CD8-positive, alpha-beta memory T cell (primary cell): ENCODE measurements at regions not wholly inside any gene's neighbourhood (a gene's known extent, or its start where the extent isn't known, plus 50 kb on each side); places are given as distances from the start of the nearest gene placed in this dataset.
A peak's percentile ranks its signal among the peaks of the same experiment; 100 is the strongest.

Experiments
- CTCF ChIA-PET: fragments of 350-600 bp; sonication (Branson Sonifier 250); formaldehyde crosslinking; loops from one replicate; lab custom pipeline; 2021; ENCODE audit warnings: antibody characterized with exemption; lab: Charles Lee
- POLR2A ChIA-PET: fragments of 350-600 bp; sonication (Branson Sonifier 250); formaldehyde crosslinking; loops from one replicate; lab custom pipeline; 2021; ENCODE audit warnings: antibody characterized with exemption; lab: Charles Lee
- DNase-seq, 5 donors: peaks; one replicate each; pipeline versions ENCODE4 v3.0.0 to v3.0.0-alpha.2; 2020 to 2022; ENCODE audit warnings: mixed read lengths in 1 of 5
- H3K27ac ChIP-seq: one replicate; pipeline ENCODE4 v1.7.0; 2013; ENCODE audit warnings: low read depth, mild to moderate bottlenecking, low read length, moderate library complexity
- H3K27me3 ChIP-seq: 2 replicates; pipeline ENCODE4 v1.7.0; 2013; ENCODE audit warnings: low read length, mild to moderate bottlenecking; ENCODE audit not compliant: insufficient read depth, poor library complexity, severe bottlenecking
- H3K36me3 ChIP-seq: 2 replicates; pipeline ENCODE4 v1.7.0; 2013; ENCODE audit warnings: mild to moderate bottlenecking, low read length, moderate library complexity; ENCODE audit not compliant: insufficient read depth
- H3K4me1 ChIP-seq: 2 replicates; pipeline ENCODE4 v1.7.0; 2013; ENCODE audit warnings: mild to moderate bottlenecking, low read length, moderate library complexity; ENCODE audit not compliant: insufficient read depth
- H3K4me3 ChIP-seq: 2 replicates; pipeline ENCODE4 v1.7.0; 2013; ENCODE audit warnings: mild to moderate bottlenecking, low read length
- H3K9me3 ChIP-seq: 2 replicates; pipeline ENCODE4 v1.7.0; 2013; ENCODE audit warnings: mild to moderate bottlenecking, low read length
- H3K27ac Mint-ChIP-seq, 8 donors: one replicate each; pipeline ENCODE4 v1.8.0; 2020 to 2021; ENCODE audit warnings: mixed read lengths in 8 of 8, mild to moderate bottlenecking in 6 of 8, inconsistent platforms in 3 of 8, moderate library complexity in 3 of 8
- H3K27me3 Mint-ChIP-seq, 2 donors: one replicate each; pipeline ENCODE4 v1.8.0; 2020 to 2021; ENCODE audit warnings: mixed read lengths in 2 of 2, mild to moderate bottlenecking in 1 of 2, moderate library complexity in 1 of 2
- H3K36me3 Mint-ChIP-seq, 3 donors: one replicate each; pipeline ENCODE4 v1.8.0; 2020 to 2021; ENCODE audit warnings: mixed read lengths in 3 of 3, inconsistent platforms in 1 of 3, mild to moderate bottlenecking in 1 of 3
- H3K4me1 Mint-ChIP-seq, 3 donors: one replicate each; pipeline ENCODE4 v1.8.0; 2020 to 2021; ENCODE audit warnings: mixed read lengths in 3 of 3, inconsistent platforms in 1 of 3, mild to moderate bottlenecking in 1 of 3
- H3K4me3 Mint-ChIP-seq, 7 donors: one replicate each; pipeline ENCODE4 v1.8.0; 2020 to 2021; ENCODE audit warnings: mixed read lengths in 7 of 7, mild to moderate bottlenecking in 6 of 7, moderate library complexity in 4 of 7, inconsistent platforms in 2 of 7
- H3K9me3 Mint-ChIP-seq, 5 donors: one replicate each; pipeline ENCODE4 v1.8.0; 2020 to 2022; ENCODE audit warnings: mixed read lengths in 5 of 5, mild to moderate bottlenecking in 3 of 5, moderate library complexity in 2 of 5, inconsistent platforms in 1 of 5

DNA sequence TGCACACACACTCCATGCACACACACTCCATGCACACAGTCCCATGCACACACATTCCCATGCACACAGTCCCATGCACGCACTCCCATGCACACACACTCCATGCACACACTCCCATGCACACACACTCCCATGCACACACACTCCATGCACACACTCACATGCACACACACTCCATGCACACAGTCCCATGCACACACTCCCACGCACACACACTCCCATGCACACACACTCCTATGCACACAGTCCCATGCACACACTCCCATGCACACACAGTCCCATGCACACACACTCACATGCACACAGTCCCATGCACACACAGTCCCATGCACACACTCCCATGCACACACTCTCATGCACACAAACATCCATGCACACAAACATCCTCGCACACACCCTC is 168.4 kb downstream of the TTLL2 start:
- no peaks in the 10 kb centered on the region for H3K36me3 ChIP-seq
- no peak overlapping the region for H3K27ac ChIP-seq
- no peak overlapping the region for H3K4me3 Mint-ChIP-seq
- no peak overlapping the region for H3K27ac Mint-ChIP-seq
- peaks cover 0 to 3% (median 0%) of the 10 kb centered on the region in 5 donors for H3K9me3 Mint-ChIP-seq
- H3K9me3 ChIP-seq: no peaks in the 10 kb centered on the region
- H3K4me3 ChIP-seq: no peak overlapping the region
- H3K4me1 ChIP-seq: no peaks in the 10 kb centered on the region
- H3K27me3 ChIP-seq: no peaks in the 10 kb centered on the region
- no peaks in the 10 kb centered on the region for H3K4me1 Mint-ChIP-seq
- no peaks in the 10 kb centered on the region for H3K36me3 Mint-ChIP-seq
- DNase-seq: no peak
- peaks cover 11 to 13% of the 10 kb centered on the region in 2 donors for H3K27me3 Mint-ChIP-seq
- ChIA-PET POLR2A (no interaction called here), CTCF (no interaction called here)

DNA sequence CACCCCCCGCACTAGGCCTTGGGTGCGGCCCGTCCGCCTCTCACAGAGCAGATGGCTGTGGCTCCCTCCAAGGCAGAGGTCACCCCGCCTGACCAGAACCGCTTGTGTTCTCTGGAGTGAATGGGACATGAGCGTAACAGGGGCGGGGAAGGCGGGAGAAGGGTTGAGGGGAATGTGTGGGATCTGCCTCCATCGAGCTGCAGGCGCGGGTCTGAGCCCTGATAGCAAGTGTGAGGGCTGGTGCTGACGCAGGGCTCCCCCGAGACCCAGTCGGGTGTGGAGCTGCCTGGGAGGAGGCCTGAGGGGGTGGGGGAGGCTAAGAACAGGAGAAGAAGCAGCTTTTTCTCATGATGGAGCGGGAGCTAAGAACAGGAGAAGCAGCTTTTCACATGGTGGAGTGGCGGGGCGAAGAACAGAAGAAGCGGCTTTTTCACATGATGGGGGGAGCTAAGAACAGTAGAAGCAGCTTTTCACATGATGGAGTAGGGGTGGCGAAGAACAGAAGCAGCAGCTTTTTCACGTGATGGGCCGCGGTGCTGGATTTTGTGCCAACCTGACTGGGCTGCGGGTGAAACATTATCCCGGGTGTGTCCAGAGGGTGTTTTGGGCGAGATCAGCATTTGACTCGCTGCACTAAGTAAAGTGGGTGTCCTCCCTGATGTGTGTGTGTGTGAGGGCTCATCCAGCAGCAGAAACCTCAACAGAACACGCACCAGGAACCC is 169.3 kb downstream of the TTLL2 start:
- Histone ChIP-seq H3K4me1 (no peaks in the 10 kb centered on the region), H3K27ac (no peak overlapping the region), H3K4me3 (no peak overlapping the region), H3K9me3 (no peaks in the 10 kb centered on the region), H3K27me3 (no peaks in the 10 kb centered on the region), H3K36me3 (no peaks in the 10 kb centered on the region)
- no peak for DNase-seq
- Mint-ChIP-seq H3K9me3 (peaks cover 0 to 3% (median 0%) of the 10 kb centered on the region in 5 donors), H3K36me3 (no peaks in the 10 kb centered on the region), H3K27ac (no peak overlapping the region), H3K4me3 (no peak overlapping the region), H3K4me1 (no peaks in the 10 kb centered on the region), H3K27me3 (peaks cover 12 to 13% of the 10 kb centered on the region in 2 donors)
- ChIA-PET POLR2A (no interaction called here), CTCF (no interaction called here)

DNA sequence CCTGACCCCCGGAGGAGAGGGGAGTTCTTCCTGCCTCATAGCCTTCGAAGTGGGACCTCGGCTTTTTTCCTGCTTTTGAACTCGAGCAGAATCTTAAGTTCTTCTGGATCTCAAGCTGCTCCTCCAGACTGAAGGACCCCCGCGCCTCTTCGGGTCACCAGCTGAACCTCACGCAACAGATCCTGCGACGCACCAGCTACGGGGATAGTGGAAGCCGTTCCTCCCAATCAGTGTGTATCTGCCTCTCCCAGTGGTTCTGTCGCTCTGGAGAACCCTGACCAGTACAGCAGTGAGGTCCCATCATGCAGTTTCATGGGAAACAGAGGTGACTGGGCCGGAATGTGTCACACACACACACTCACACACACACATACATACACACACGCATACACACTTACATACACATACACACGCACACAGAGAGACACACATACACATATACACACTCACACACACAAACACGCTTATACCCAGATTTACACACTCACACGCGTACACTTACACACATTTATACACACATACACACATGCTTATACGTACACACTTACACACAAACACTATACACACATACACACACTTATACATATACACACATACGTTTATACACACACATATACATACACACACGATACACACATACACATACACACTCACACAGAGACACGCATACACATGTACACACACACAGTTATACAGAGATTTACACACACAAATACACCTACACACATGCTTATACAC is 170.0 kb downstream of the TTLL2 start:
- Histone ChIP-seq H3K27me3 (no peaks in the 10 kb centered on the region), H3K4me1 (no peaks in the 10 kb centered on the region), H3K4me3 (no peak overlapping the region), H3K27ac (no peak overlapping the region), H3K36me3 (no peaks in the 10 kb centered on the region), H3K9me3 (no peaks in the 10 kb centered on the region)
- ChIA-PET POLR2A (no interaction called here), CTCF (no interaction called here)
- Mint-ChIP-seq H3K27ac (peak overlapping the region in 1 of 8 donors; percentile 2), H3K27me3 (peaks cover 12 to 13% of the 10 kb centered on the region in 2 donors), H3K4me3 (no peak overlapping the region), H3K36me3 (no peaks in the 10 kb centered on the region), H3K9me3 (peaks cover 0 to 3% (median 0%) of the 10 kb centered on the region in 5 donors), H3K4me1 (no peaks in the 10 kb centered on the region)
- no peak for DNase-seq

DNA sequence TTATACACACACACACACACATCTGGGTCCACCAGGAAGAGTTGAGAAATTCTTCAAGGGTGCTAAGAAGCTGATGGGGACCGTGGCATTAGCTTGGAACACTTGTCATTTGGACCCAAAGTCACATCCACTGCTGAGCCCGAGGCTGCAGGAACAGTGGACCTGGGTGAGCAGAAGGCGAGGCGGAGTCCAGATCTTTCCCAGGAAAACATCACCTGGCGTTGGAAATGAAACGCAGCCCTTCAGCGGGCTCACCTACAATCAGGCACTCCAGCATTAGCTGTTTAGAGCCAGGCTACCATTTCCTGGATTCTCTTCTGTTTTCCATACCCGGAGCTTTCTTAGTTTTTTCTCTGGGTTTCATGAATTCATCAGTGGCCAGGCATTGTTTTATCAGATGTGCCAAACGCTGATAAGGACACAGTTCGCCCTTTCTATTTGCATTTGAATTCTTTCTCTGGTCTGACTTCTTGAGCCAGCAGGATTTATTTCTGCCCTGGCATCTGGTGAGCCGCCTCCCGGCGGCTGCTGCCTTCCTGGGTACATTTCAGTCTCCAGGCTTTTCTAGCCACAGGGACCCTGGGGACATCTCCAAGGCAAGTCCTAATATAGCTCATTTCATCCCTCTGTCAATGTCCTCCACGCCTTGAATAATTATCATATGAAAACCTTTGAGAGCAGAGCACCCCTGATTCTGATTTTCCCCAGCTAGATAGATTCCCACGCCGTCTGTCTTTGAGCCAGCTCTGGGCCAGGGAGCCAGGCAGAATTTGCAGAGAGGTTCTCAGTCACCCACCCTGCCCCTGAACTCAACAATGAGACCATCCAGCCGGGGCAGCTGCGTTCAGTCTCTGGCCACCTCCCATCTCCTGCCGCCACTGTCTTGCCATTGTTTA is 170.9 kb downstream of the TTLL2 start:
- DNase-seq: no peak
- Mint-ChIP-seq H3K4me3 (no peak overlapping the region), H3K27ac (no peak overlapping the region), H3K36me3 (no peaks in the 10 kb centered on the region), H3K9me3 (peaks cover 0 to 3% (median 0%) of the 10 kb centered on the region in 5 donors), H3K4me1 (no peaks in the 10 kb centered on the region), H3K27me3 (peaks cover 12 to 13% of the 10 kb centered on the region in 2 donors)
- Histone ChIP-seq H3K36me3 (no peaks in the 10 kb centered on the region), H3K27ac (no peak overlapping the region), H3K4me3 (no peak overlapping the region), H3K4me1 (no peaks in the 10 kb centered on the region), H3K27me3 (no peaks in the 10 kb centered on the region), H3K9me3 (no peaks in the 10 kb centered on the region)
- ChIA-PET POLR2A (no interaction called here), CTCF (no interaction called here)

DNA sequence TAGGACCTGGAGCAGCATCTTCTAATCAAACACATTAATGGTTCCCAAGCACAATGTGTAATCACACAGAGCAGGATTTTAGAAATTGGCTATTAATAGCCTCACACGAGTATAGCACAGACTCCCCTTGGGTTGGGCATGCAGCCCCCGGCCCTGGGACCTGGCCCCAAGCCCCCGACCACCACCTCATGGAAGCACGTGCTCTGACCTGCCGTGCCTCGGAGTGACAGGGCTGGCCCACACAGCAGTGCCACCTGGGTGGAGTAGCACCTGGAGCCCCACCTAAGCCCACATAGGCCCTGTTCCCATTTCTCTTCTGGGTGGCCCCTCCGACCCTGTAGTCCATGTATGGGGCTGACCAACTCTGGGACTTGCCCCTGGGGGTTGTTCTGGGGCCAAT is 171.8 kb downstream of the TTLL2 start:
- Mint-ChIP-seq H3K9me3 (peaks cover 0 to 3% (median 0%) of the 10 kb centered on the region in 5 donors), H3K4me3 (no peak overlapping the region), H3K27me3 (peaks cover 8 to 12% of the 10 kb centered on the region in 2 donors), H3K36me3 (no peaks in the 10 kb centered on the region), H3K27ac (no peak overlapping the region), H3K4me1 (no peaks in the 10 kb centered on the region)
- ChIA-PET CTCF (no interaction called here), POLR2A (no interaction called here)
- no peaks in the 10 kb centered on the region for H3K4me1 ChIP-seq
- DNase-seq: no peak
- no peaks in the 10 kb centered on the region for H3K9me3 ChIP-seq
- no peak overlapping the region for H3K4me3 ChIP-seq
- H3K27ac ChIP-seq: no peak overlapping the region
- H3K27me3 ChIP-seq: no peaks in the 10 kb centered on the region
- H3K36me3 ChIP-seq: no peaks in the 10 kb centered on the region

DNA sequence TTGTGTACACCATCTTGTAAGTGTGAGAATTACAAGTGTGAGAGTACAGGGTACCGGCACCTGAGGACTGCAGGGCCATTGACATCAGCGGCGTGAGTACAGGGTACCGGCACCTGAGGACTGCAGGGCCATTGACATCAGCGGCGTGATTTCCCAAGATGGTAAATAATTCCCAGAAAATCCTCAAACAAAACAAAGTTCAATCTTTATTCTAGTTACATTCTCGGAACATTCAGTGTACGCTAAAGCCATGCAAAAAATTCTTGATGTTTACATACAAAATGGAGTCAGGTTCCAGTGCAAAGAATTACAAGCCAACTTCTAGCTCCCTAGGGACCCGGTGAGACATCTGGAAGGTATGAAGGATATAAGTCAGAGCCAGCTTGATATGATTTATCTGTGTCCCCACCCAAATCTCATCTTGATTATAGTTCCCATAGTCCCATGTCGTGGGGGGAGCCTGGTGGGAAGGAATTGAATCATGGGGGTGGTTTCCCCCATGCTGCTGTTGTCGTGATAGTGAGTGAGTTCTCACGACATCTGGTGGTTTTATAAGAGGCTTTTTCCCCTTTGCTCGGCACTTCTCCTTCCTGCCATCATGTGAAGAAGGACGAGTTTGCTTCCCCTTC is 172.7 kb downstream of the TTLL2 start:
- H3K36me3 ChIP-seq: no peaks in the 10 kb centered on the region
- H3K4me1 ChIP-seq: no peaks in the 10 kb centered on the region
- CTCF ChIA-PET: no interaction called here
- no peaks in the 10 kb centered on the region for H3K9me3 ChIP-seq
- H3K4me3 ChIP-seq: no peak overlapping the region
- Mint-ChIP-seq H3K4me1 (no peaks in the 10 kb centered on the region), H3K27me3 (peaks cover 8 to 12% of the 10 kb centered on the region in 2 donors), H3K9me3 (peaks cover 0 to 3% (median 0%) of the 10 kb centered on the region in 5 donors), H3K36me3 (no peaks in the 10 kb centered on the region), H3K4me3 (no peak overlapping the region), H3K27ac (no peak overlapping the region)
- H3K27ac ChIP-seq: no peak overlapping the region
- no peaks in the 10 kb centered on the region for H3K27me3 ChIP-seq
- POLR2A ChIA-PET: no interaction called here
- DNase-seq: no peak

DNA sequence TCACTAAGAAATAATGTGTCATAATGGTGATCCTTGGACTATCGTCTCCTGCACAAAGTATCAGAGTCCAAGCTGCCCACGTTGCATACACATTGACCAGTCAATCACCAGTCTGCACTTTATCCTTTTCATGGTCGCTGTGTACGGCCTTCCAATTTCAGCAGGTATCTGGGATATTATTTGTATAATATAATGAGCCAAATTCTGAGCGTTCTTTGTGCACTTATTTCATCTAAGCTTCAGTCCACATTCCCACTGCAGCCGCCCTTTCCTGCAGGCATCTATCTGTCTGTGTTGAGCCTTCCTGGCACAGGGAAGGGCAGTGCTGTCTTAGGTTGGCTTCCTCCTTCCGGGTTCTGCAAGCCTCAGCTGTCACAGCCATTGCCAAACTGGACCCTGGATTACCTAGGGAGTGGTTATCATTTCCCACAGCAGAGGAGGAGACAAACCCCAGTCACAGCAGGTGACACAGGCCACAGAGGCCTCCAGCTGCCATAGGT is 174.3 kb downstream of the TTLL2 start:
- Mint-ChIP-seq H3K27me3 (peaks cover 8 to 12% of the 10 kb centered on the region in 2 donors), H3K9me3 (no peaks in the 10 kb centered on the region), H3K4me1 (no peaks in the 10 kb centered on the region), H3K27ac (no peak overlapping the region), H3K4me3 (no peak overlapping the region), H3K36me3 (no peaks in the 10 kb centered on the region)
- Histone ChIP-seq H3K4me1 (no peaks in the 10 kb centered on the region), H3K27me3 (no peaks in the 10 kb centered on the region), H3K27ac (no peak overlapping the region), H3K9me3 (no peaks in the 10 kb centered on the region), H3K36me3 (no peaks in the 10 kb centered on the region), H3K4me3 (no peak overlapping the region)
- DNase-seq: no peak
- ChIA-PET CTCF (no interaction called here), POLR2A (no interaction called here)
